ENCODE measurements at regions not wholly inside any gene's neighbourhood (a gene's known extent, or its start where the extent isn't known, plus 50 kb on each side); places are given as distances from the start of the nearest gene placed in this dataset.

DNA sequence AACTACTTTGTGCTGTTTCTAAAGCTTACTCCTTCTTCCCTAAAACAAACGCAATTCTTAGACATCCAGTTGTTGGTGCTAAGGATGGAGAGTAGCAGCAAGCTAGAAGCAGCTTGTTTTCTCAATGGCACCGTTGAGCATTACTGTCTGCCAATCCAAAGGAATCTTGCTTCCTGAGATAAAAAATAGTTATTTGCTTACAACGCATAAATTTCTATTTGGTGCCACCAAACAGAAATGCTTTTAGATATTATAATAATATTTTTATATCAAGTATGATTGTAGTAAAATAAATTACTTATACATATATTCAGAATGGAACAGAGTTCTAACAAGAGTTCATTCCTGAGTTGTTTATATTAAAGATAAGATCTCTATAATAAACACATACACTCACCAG lies 434.7 kb downstream of the CPS1 start:
- TF ChIP-seq, protein P1, sequence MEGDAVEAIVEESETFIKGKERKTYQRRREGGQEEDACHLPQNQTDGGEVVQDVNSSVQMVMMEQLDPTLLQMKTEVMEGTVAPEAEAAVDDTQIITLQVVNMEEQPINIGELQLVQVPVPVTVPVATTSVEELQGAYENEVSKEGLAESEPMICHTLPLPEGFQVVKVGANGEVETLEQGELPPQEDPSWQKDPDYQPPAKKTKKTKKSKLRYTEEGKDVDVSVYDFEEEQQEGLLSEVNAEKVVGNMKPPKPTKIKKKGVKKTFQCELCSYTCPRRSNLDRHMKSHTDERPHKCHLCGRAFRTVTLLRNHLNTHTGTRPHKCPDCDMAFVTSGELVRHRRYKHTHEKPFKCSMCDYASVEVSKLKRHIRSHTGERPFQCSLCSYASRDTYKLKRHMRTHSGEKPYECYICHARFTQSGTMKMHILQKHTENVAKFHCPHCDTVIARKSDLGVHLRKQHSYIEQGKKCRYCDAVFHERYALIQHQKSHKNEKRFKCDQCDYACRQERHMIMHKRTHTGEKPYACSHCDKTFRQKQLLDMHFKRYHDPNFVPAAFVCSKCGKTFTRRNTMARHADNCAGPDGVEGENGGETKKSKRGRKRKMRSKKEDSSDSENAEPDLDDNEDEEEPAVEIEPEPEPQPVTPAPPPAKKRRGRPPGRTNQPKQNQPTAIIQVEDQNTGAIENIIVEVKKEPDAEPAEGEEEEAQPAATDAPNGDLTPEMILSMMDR (IDR thresholded peaks at IDR 0.05; ENCODE audit: low read length), result no peak
- TF ChIP-seq EZH2phosphoT487 (IDR thresholded peaks at IDR 0.05; ENCODE audit: low read length), result no peak
